WTC11 (cell line): ENCODE measurements at regions not wholly inside any gene's neighbourhood (a gene's known extent, or its start where the extent isn't known, plus 50 kb on each side); places are given as distances from the start of the nearest gene placed in this dataset.

Source experiments
- ATAC-seq: fragments of 200-7000 bp; cut with Tn5 transposase; 2 replicates; pipeline ENCODE4 v1.10.0; 2021; ENCODE audit warnings: mild to moderate bottlenecking, moderate library complexity
- CTCF ChIA-PET: fragments of 300-600 bp; sonication (Branson Sonifier 250); formaldehyde crosslinking; loops from one replicate; lab custom pipeline; 2021; ENCODE audit warnings: antibody characterized with exemption; lab: Charles Lee
- POLR2A ChIA-PET: fragments of 350-600 bp; sonication (Branson Sonifier 250); formaldehyde crosslinking; loops from one replicate; lab custom pipeline; 2021; ENCODE audit warnings: antibody characterized with exemption; lab: Charles Lee
- DNase-seq: peaks from one replicate; pipeline ENCODE4 v3.0.0; 2021; ENCODE audit warnings: low spot score
- H3K27ac Mint-ChIP-seq: 2 replicates; pipeline ENCODE4 v1.8.0; 2021; ENCODE audit warnings: mixed read lengths
- H3K27me3 Mint-ChIP-seq: 2 replicates; pipeline ENCODE4 v1.8.0; 2021; ENCODE audit warnings: low read depth, mild to moderate bottlenecking, moderate library complexity, mixed read lengths
- H3K36me3 Mint-ChIP-seq: 2 replicates; pipeline ENCODE4 v1.8.0; 2021; ENCODE audit warnings: mixed read lengths
- H3K4me1 Mint-ChIP-seq: 2 replicates; pipeline ENCODE4 v1.8.0; 2022; ENCODE audit warnings: mixed read lengths
- H3K4me3 Mint-ChIP-seq: 2 replicates; pipeline ENCODE4 v1.8.0; 2021; ENCODE audit warnings: mild to moderate bottlenecking, moderate library complexity, mixed read lengths
- H3K9me3 Mint-ChIP-seq: 2 replicates; pipeline ENCODE4 v1.8.0; 2021; ENCODE audit warnings: mixed read lengths
- CREB1 ChIP-seq: sonication (generic); formaldehyde crosslinking; IDR thresholded peaks from 2 replicates; pipeline ENCODE4 v1.8.0; 2023; ENCODE audit warnings: mild to moderate bottlenecking, missing genetic modification reagents
- CREM ChIP-seq: sonication (generic); formaldehyde crosslinking; IDR thresholded peaks from 2 replicates; pipeline ENCODE4 v1.8.1; 2022; ENCODE audit warnings: mild to moderate bottlenecking, missing genetic modification reagents, moderate library complexity
- ETV6 ChIP-seq: sonication (generic); formaldehyde crosslinking; IDR thresholded peaks from 2 replicates; pipeline ENCODE4 v1.8.1; 2022; ENCODE audit warnings: mild to moderate bottlenecking, missing genetic modification reagents
- IRF2 ChIP-seq: sonication (generic); formaldehyde crosslinking; IDR thresholded peaks from 2 replicates; pipeline ENCODE4 v1.8.0; 2022; ENCODE audit warnings: low read depth, missing genetic modification reagents, borderline replicate concordance
- JUN ChIP-seq: sonication (generic); formaldehyde crosslinking; IDR thresholded peaks from 2 replicates; pipeline ENCODE4 v1.8.0; 2023; ENCODE audit warnings: mild to moderate bottlenecking, missing genetic modification reagents
- NR2C2 ChIP-seq: sonication (generic); formaldehyde crosslinking; IDR thresholded peaks from 2 replicates; pipeline ENCODE4 v1.8.0; 2022; ENCODE audit warnings: mild to moderate bottlenecking, missing genetic modification reagents
- OVOL2 ChIP-seq: fragments of 250-450 bp; sonication (Bioruptor Pico); IDR thresholded peaks from 2 replicates; pipeline ENCODE4 v1.9.0; 2021; ENCODE audit warnings: mild to moderate bottlenecking, borderline replicate concordance
- RORB ChIP-seq: fragments of 250-450 bp; sonication (Bioruptor Pico); IDR thresholded peaks from 2 replicates; pipeline ENCODE4 v1.9.0; 2021; ENCODE audit warnings: mild to moderate bottlenecking
- SMAD3 ChIP-seq: sonication (generic); formaldehyde crosslinking; IDR thresholded peaks from 2 replicates; pipeline ENCODE4 v1.8.0; 2022; ENCODE audit warnings: missing genetic modification reagents, mild to moderate bottlenecking, borderline replicate concordance
- TCF7 ChIP-seq: sonication (generic); formaldehyde crosslinking; IDR thresholded peaks from 2 replicates; pipeline ENCODE4 v1.8.0; 2022; ENCODE audit warnings: mild to moderate bottlenecking, low read depth, missing genetic modification reagents, moderate library complexity
- ZNF263 ChIP-seq: sonication (generic); formaldehyde crosslinking; IDR thresholded peaks from 2 replicates; pipeline ENCODE4 v1.8.1; 2022; ENCODE audit warnings: low read depth, mild to moderate bottlenecking, moderate library complexity, missing genetic modification reagents
- ZNF423 ChIP-seq: fragments of 250-450 bp; sonication (Bioruptor Pico); IDR thresholded peaks from 2 replicates; pipeline ENCODE4 v2.1.2; 2022; ENCODE audit warnings: mild to moderate bottlenecking, moderate library complexity
- TF ChIP-seq, protein P1 (sequence below): sonication (generic); formaldehyde crosslinking; IDR thresholded peaks from 2 replicates; pipeline ENCODE4 v1.8.0; 2022; ENCODE audit warnings: missing genetic modification reagents
- TF ChIP-seq, protein P2 (sequence below): sonication (generic); formaldehyde crosslinking; IDR thresholded peaks from 2 replicates; pipeline ENCODE4 v1.8.1; 2023; ENCODE audit warnings: mild to moderate bottlenecking, missing genetic modification reagents, moderate library complexity
- TF ChIP-seq, protein P3 (sequence below): fragments of 250-450 bp; sonication (Bioruptor Pico); IDR thresholded peaks from 2 replicates; pipeline ENCODE4 v1.9.0; 2021; ENCODE audit warnings: mild to moderate bottlenecking
- TF ChIP-seq, protein P4 (sequence below): sonication (generic); formaldehyde crosslinking; IDR thresholded peaks from 2 replicates; pipeline ENCODE4 v1.8.1; 2022; ENCODE audit warnings: mild to moderate bottlenecking, moderate library complexity, missing genetic modification reagents
- TF ChIP-seq, protein P5 (sequence below): fragments of 250-450 bp; sonication (Bioruptor Pico); IDR thresholded peaks from 2 replicates; pipeline ENCODE4 v1.9.0; 2021; ENCODE audit warnings: moderate library complexity, mild to moderate bottlenecking, inconsistent platforms, borderline replicate concordance
- TF ChIP-seq, protein P6 (sequence below): fragments of 250-450 bp; sonication (Bioruptor Pico); conservative IDR thresholded peaks from 2 replicates; pipeline ENCODE4 v1.9.0; 2021; ENCODE audit warnings: mild to moderate bottlenecking
- TF ChIP-seq, protein P7 (sequence below): sonication (generic); formaldehyde crosslinking; IDR thresholded peaks from 2 replicates; pipeline ENCODE4 v1.8.1; 2023; ENCODE audit warnings: mild to moderate bottlenecking, missing genetic modification reagents, borderline replicate concordance

DNA sequence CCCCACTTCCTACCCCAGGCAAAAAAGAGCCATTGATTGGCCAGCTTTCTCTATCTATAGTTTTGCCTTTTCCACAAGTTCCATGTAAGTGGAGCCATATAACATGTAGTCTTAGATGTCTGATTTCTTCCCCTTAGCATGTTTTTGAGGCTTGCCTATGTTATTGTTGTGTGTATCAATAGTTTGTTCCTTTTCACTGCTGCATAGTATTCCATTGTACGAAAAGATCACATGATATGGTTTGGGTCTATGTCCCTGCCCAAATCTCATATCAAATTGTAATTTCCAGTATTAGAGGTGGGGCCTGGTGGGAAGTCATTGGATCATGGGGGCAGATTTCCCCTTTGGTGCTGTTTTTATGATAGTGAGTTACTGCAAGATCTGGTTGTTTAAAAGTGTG is 93.6 kb upstream of the RFLNA start:
- peaks cover 4% of the 10 kb centered on the region for H3K4me1 Mint-ChIP-seq
- no peak for DNase-seq
- H3K9me3 Mint-ChIP-seq = peaks cover 42% of the 10 kb centered on the region
- TF ChIP-seq OVOL2 (CRISPR knock-in tag) (no peak), ZNF423 (CRISPR knock-in tag) (no peak), RORB (CRISPR knock-in tag) (no peak), NR2C2 (CRISPR knock-in tag) (no peak), IRF2 (CRISPR knock-in tag) (no peak), CREM (CRISPR knock-in tag) (no peak), SMAD3 (CRISPR knock-in tag) (no peak), JUN (CRISPR knock-in tag) (no peak), CREB1 (no peak), ZNF263 (CRISPR knock-in tag) (no peak)
- TF ChIP-seq, protein P1, sequence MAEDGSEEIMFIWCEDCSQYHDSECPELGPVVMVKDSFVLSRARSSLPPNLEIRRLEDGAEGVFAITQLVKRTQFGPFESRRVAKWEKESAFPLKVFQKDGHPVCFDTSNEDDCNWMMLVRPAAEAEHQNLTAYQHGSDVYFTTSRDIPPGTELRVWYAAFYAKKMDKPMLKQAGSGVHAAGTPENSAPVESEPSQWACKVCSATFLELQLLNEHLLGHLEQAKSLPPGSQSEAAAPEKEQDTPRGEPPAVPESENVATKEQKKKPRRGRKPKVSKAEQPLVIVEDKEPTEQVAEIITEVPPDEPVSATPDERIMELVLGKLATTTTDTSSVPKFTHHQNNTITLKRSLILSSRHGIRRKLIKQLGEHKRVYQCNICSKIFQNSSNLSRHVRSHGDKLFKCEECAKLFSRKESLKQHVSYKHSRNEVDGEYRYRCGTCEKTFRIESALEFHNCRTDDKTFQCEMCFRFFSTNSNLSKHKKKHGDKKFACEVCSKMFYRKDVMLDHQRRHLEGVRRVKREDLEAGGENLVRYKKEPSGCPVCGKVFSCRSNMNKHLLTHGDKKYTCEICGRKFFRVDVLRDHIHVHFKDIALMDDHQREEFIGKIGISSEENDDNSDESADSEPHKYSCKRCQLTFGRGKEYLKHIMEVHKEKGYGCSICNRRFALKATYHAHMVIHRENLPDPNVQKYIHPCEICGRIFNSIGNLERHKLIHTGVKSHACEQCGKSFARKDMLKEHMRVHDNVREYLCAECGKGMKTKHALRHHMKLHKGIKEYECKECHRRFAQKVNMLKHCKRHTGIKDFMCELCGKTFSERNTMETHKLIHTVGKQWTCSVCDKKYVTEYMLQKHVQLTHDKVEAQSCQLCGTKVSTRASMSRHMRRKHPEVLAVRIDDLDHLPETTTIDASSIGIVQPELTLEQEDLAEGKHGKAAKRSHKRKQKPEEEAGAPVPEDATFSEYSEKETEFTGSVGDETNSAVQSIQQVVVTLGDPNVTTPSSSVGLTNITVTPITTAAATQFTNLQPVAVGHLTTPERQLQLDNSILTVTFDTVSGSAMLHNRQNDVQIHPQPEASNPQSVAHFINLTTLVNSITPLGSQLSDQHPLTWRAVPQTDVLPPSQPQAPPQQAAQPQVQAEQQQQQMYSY (CRISPR knock-in tag) = no peak
- TF ChIP-seq, protein P2, sequence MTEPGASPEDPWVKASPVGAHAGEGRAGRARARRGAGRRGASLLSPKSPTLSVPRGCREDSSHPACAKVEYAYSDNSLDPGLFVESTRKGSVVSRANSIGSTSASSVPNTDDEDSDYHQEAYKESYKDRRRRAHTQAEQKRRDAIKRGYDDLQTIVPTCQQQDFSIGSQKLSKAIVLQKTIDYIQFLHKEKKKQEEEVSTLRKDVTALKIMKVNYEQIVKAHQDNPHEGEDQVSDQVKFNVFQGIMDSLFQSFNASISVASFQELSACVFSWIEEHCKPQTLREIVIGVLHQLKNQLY (CRISPR knock-in tag) = no peak
- TF ChIP-seq, protein P3, sequence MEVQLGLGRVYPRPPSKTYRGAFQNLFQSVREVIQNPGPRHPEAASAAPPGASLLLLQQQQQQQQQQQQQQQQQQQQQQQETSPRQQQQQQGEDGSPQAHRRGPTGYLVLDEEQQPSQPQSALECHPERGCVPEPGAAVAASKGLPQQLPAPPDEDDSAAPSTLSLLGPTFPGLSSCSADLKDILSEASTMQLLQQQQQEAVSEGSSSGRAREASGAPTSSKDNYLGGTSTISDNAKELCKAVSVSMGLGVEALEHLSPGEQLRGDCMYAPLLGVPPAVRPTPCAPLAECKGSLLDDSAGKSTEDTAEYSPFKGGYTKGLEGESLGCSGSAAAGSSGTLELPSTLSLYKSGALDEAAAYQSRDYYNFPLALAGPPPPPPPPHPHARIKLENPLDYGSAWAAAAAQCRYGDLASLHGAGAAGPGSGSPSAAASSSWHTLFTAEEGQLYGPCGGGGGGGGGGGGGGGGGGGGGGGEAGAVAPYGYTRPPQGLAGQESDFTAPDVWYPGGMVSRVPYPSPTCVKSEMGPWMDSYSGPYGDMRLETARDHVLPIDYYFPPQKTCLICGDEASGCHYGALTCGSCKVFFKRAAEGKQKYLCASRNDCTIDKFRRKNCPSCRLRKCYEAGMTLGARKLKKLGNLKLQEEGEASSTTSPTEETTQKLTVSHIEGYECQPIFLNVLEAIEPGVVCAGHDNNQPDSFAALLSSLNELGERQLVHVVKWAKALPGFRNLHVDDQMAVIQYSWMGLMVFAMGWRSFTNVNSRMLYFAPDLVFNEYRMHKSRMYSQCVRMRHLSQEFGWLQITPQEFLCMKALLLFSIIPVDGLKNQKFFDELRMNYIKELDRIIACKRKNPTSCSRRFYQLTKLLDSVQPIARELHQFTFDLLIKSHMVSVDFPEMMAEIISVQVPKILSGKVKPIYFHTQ (CRISPR knock-in tag) = no peak
- TF ChIP-seq, protein P4, sequence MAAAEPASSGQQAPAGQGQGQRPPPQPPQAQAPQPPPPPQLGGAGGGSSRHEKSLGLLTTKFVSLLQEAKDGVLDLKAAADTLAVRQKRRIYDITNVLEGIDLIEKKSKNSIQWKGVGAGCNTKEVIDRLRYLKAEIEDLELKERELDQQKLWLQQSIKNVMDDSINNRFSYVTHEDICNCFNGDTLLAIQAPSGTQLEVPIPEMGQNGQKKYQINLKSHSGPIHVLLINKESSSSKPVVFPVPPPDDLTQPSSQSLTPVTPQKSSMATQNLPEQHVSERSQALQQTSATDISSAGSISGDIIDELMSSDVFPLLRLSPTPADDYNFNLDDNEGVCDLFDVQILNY = no peak
- H3K27ac Mint-ChIP-seq = no peak overlapping the region
- no peak for ATAC-seq
- ChIA-PET POLR2A (no interaction called here), CTCF (interaction anchor here (0.8 kb wide), 1 partner anchor 168 kb away, joined by 3 read pairs; no protein-coding TSS in a partner anchor)
- peaks cover 23% of the 10 kb centered on the region for H3K36me3 Mint-ChIP-seq
- H3K4me3 Mint-ChIP-seq = no peak overlapping the region
- no peaks in the 10 kb centered on the region; the same call in 1 of the 2 replicates for H3K27me3 Mint-ChIP-seq

DNA sequence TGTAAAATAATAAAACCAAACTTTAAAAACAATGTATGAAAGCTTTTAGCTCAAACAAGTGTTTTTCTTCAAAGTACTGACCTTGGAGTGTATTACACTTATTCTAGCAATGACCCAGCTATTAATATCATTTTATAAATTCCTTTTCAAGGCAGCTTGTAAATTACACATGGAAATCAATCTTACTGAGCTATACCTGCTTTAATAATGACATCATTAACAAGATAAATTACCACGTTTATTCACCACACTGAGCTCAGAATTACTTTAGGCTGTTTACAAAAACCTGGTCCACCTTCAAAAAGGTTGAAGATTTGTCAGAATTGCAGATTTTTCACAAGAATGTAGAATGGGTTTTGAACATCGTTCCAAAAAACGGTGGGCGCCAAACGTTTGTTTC is 91.7 kb upstream of the RFLNA start:
- ChIA-PET CTCF (interaction anchor here (1.1 kb wide), 1 partner anchor 149 kb away, joined by 4 read pairs; no protein-coding TSS in a partner anchor), POLR2A (no interaction called here)
- Mint-ChIP-seq H3K27ac (no peak overlapping the region), H3K9me3 (peaks cover 33% of the 10 kb centered on the region), H3K36me3 (peaks cover 16% of the 10 kb centered on the region), H3K27me3 (peaks cover 9% of the 10 kb centered on the region), H3K4me1 (peaks cover 16% of the 10 kb centered on the region), H3K4me3 (no peak overlapping the region)
- DNase-seq = no peak
- ATAC-seq = no peak
- TF ChIP-seq TCF7 (CRISPR knock-in tag) (no peak), ETV6 (CRISPR knock-in tag) (no peak), ZNF263 (CRISPR knock-in tag) (no peak)
- TF ChIP-seq, protein P5, sequence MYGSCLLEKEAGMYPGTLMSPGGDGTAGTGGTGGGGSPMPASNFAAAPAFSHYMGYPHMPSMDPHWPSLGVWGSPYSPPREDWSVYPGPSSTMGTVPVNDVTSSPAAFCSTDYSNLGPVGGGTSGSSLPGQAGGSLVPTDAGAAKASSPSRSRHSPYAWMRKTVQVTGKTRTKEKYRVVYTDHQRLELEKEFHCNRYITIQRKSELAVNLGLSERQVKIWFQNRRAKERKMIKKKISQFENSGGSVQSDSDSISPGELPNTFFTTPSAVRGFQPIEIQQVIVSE (CRISPR knock-in tag) = no peak
- TF ChIP-seq, protein P6, sequence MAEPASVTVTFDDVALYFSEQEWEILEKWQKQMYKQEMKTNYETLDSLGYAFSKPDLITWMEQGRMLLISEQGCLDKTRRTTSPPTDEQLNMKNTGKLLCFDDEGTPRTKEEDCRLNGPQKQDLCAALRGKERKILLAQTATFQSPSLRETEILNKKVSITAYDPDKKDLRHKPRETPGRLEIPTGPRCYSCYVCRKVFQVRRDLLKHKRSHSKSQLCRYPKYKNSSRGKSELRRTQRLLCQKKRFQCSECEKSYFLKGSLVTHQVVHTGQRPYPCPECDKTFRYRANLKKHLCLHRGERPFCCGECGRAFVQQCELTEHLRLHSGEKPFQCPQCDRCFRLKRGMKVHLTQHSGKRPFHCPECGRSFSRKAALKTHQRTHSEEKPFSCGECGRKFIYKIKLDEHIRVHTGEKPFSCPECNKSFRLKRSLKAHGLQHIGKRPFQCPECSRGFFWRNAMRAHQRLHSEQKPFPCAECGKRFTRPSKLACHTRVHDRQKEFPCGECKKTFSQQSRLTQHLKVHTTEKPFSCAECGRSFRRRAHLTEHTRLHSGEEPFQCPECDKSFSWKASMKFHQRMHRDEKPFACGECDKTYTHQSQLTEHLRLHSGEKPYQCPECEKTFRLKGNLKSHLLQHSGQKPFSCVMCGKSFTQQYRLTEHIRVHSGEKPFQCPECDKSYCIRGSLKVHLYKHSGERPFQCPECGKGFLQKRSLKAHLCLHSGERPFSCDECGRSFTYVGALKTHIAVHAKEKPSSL = no peak
- TF ChIP-seq, protein P7, sequence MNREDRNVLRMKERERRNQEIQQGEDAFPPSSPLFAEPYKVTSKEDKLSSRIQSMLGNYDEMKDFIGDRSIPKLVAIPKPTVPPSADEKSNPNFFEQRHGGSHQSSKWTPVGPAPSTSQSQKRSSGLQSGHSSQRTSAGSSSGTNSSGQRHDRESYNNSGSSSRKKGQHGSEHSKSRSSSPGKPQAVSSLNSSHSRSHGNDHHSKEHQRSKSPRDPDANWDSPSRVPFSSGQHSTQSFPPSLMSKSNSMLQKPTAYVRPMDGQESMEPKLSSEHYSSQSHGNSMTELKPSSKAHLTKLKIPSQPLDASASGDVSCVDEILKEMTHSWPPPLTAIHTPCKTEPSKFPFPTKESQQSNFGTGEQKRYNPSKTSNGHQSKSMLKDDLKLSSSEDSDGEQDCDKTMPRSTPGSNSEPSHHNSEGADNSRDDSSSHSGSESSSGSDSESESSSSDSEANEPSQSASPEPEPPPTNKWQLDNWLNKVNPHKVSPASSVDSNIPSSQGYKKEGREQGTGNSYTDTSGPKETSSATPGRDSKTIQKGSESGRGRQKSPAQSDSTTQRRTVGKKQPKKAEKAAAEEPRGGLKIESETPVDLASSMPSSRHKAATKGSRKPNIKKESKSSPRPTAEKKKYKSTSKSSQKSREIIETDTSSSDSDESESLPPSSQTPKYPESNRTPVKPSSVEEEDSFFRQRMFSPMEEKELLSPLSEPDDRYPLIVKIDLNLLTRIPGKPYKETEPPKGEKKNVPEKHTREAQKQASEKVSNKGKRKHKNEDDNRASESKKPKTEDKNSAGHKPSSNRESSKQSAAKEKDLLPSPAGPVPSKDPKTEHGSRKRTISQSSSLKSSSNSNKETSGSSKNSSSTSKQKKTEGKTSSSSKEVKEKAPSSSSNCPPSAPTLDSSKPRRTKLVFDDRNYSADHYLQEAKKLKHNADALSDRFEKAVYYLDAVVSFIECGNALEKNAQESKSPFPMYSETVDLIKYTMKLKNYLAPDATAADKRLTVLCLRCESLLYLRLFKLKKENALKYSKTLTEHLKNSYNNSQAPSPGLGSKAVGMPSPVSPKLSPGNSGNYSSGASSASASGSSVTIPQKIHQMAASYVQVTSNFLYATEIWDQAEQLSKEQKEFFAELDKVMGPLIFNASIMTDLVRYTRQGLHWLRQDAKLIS (CRISPR knock-in tag) = no peak
